ENCODE measurements at regions not wholly inside any gene's neighbourhood (a gene's known extent, or its start where the extent isn't known, plus 50 kb on each side); places are given as distances from the start of the nearest gene placed in this dataset.

- Histone ChIP-seq H3K27me3 (ENCODE audit: control insufficient read depth, insufficient read depth, low read length) (no peaks in the 10 kb centered on the region), H3K9ac (ENCODE audit: low read length in 3 of 3) (no peak overlapping the region), H3K9me3 (ENCODE audit: control insufficient read depth in 2 of 3, insufficient read depth in 1 of 3, low read length in 3 of 3) (no peaks in the 10 kb centered on the region), H3K4me3 (ENCODE audit: low read length in 3 of 3) (no peak overlapping the region), H3K36me3 (ENCODE audit: control insufficient read depth in 2 of 3, insufficient read depth in 3 of 3, low read length in 3 of 3) (no peaks in the 10 kb centered on the region), H3K4me1 (ENCODE audit: control insufficient read depth in 2 of 3, insufficient read depth in 2 of 3, low read depth in 1 of 3, low read length in 3 of 3) (no peaks in the 10 kb centered on the region), H3K27ac (ENCODE audit: low read depth in 2 of 2, low read length in 2 of 2) (no peak overlapping the region)
- DNase-seq, result no peak
- TF ChIP-seq CTCF (IDR thresholded peaks at IDR 0.05; ENCODE audit: borderline replicate concordance, extremely low read depth, insufficient read depth), result no peak
- intact Hi-C loops (cut with DNase I), result no loop called here
- FAIRE-seq, result no peak
Measured at GRCh38 chr5:109594217-109594616, 95.5 kb upstream of the MAN2A1 start.

GRCh38 chr5:109590799-109591198, 98.9 kb upstream of the MAN2A1 start:
- no peaks in the 10 kb centered on the region for H3K4me1 ChIP-seq (ENCODE audit: control insufficient read depth in 2 of 3, insufficient read depth in 2 of 3, low read depth in 1 of 3, low read length in 3 of 3)
- FAIRE-seq (no peak), DNase-seq (no peak)
- H3K9me3 ChIP-seq (ENCODE audit: control insufficient read depth in 2 of 3, insufficient read depth in 1 of 3, low read length in 3 of 3), result no peaks in the 10 kb centered on the region
- no peak for TF ChIP-seq CTCF (IDR thresholded peaks at IDR 0.05; ENCODE audit: borderline replicate concordance, extremely low read depth, insufficient read depth)
- no peak overlapping the region for H3K9ac ChIP-seq (ENCODE audit: low read length in 3 of 3)
- no peaks in the 10 kb centered on the region for H3K36me3 ChIP-seq (ENCODE audit: control insufficient read depth in 2 of 3, insufficient read depth in 3 of 3, low read length in 3 of 3)
- intact Hi-C loops (cut with DNase I), result no loop called here
- no peaks in the 10 kb centered on the region for H3K27me3 ChIP-seq (ENCODE audit: control insufficient read depth, insufficient read depth, low read length)
- no peak overlapping the region for H3K27ac ChIP-seq (ENCODE audit: low read depth in 2 of 2, low read length in 2 of 2)
- H3K4me3 ChIP-seq (ENCODE audit: low read length in 3 of 3), result no peak overlapping the region

- DNase-seq (peak in 1 of 5 donors; percentile 11), FAIRE-seq (no peak)
- Histone ChIP-seq H3K9ac (ENCODE audit: low read length in 3 of 3) (no peak overlapping the region), H3K36me3 (ENCODE audit: control insufficient read depth in 2 of 3, insufficient read depth in 3 of 3, low read length in 3 of 3) (no peaks in the 10 kb centered on the region), H3K9me3 (ENCODE audit: control insufficient read depth in 2 of 3, insufficient read depth in 1 of 3, low read length in 3 of 3) (no peaks in the 10 kb centered on the region), H3K27me3 (ENCODE audit: control insufficient read depth, insufficient read depth, low read length) (no peaks in the 10 kb centered on the region), H3K4me3 (ENCODE audit: low read length in 3 of 3) (no peak overlapping the region), H3K4me1 (ENCODE audit: control insufficient read depth in 2 of 3, insufficient read depth in 2 of 3, low read depth in 1 of 3, low read length in 3 of 3) (no peaks in the 10 kb centered on the region), H3K27ac (ENCODE audit: low read depth in 2 of 2, low read length in 2 of 2) (no peak overlapping the region)
- intact Hi-C loops (cut with DNase I), result no loop called here
- no peak for TF ChIP-seq CTCF (IDR thresholded peaks at IDR 0.05; ENCODE audit: borderline replicate concordance, extremely low read depth, insufficient read depth)
Measured at GRCh38 chr5:109589986-109590385, 99.7 kb upstream of the MAN2A1 start.

GRCh38 chr5:109589239-109589638, 100.5 kb upstream of the MAN2A1 start:
- no peaks in the 10 kb centered on the region for H3K4me1 ChIP-seq (ENCODE audit: control insufficient read depth in 2 of 3, insufficient read depth in 2 of 3, low read depth in 1 of 3, low read length in 3 of 3)
- no peaks in the 10 kb centered on the region for H3K27me3 ChIP-seq (ENCODE audit: control insufficient read depth, insufficient read depth, low read length)
- H3K27ac ChIP-seq (ENCODE audit: low read depth in 2 of 2, low read length in 2 of 2), result no peak overlapping the region
- intact Hi-C loops (cut with DNase I), result no loop called here
- FAIRE-seq, result no peak
- no peaks in the 10 kb centered on the region for H3K36me3 ChIP-seq (ENCODE audit: control insufficient read depth in 2 of 3, insufficient read depth in 3 of 3, low read length in 3 of 3)
- no peak for DNase-seq
- TF ChIP-seq CTCF (IDR thresholded peaks at IDR 0.05; ENCODE audit: borderline replicate concordance, extremely low read depth, insufficient read depth), result no peak
- H3K9me3 ChIP-seq (ENCODE audit: control insufficient read depth in 2 of 3, insufficient read depth in 1 of 3, low read length in 3 of 3), result no peaks in the 10 kb centered on the region
- no peak overlapping the region for H3K9ac ChIP-seq (ENCODE audit: low read length in 3 of 3)
- no peak overlapping the region for H3K4me3 ChIP-seq (ENCODE audit: low read length in 3 of 3)
